Adrenal gland (tissue), 9 donors: ENCODE measurements at regions not wholly inside any gene's neighbourhood (a gene's known extent, or its start where the extent isn't known, plus 50 kb on each side); places are given as distances from the start of the nearest gene placed in this dataset.

Source experiments
- DNase-seq, 7 donors: peaks; one replicate each; pipeline ENCODE4 v3.0.0-alpha.2; 2019 to 2020
- H3K27ac ChIP-seq, 5 donors: fragments of 200-600 bp; sonication (generic) in 4 of 5; 1 replicate in 3 of 5; 2 replicates in 2 of 5; pipeline versions ENCODE4 v1.5.1 to v1.8.0; 2016 to 2020; ENCODE audit warnings: mild to moderate bottlenecking in 1 of 5
- H3K27me3 ChIP-seq: fragments of 200-600 bp; 2 replicates; pipeline ENCODE4 v1.8.0; 2021
- H3K36me3 ChIP-seq, 2 donors: fragments of 200-600 bp; replicated peaks in 1 of 2; 1 replicate in 1 of 2; 2 replicates in 1 of 2; pipeline versions ENCODE4 v1.5.1 to v1.8.0; 2018 to 2022
- H3K4me1 ChIP-seq, 2 donors: fragments of 200-600 bp; replicated peaks in 1 of 2; 1 replicate in 1 of 2; 2 replicates in 1 of 2; pipeline versions ENCODE4 v1.5.1 to v1.8.0; 2018 to 2021
- H3K4me3 ChIP-seq, 4 donors: fragments of 200-600 bp; sonication (generic) in 3 of 4; one replicate each; pipeline ENCODE4 v1.5.1; 2016 to 2018
- H3K9me3 ChIP-seq, 3 donors: fragments of 200-600 bp; sonication (generic) in 1 of 3; replicated peaks in 1 of 3; 1 replicate in 2 of 3; 2 replicates in 1 of 3; pipeline versions ENCODE4 v1.5.1 to v1.8.0; 2016 to 2021
- POLR2A ChIP-seq, 2 donors: fragments of 450-650 bp; IDR thresholded peaks; one replicate each; pipeline ENCODE4 v1.6.1; 2017; ENCODE audit warnings: antibody characterized with exemption in 2 of 2, mild to moderate bottlenecking in 2 of 2, moderate library complexity in 1 of 2
- WGBS, 4 donors: extraction: QIAGEN DNeasy Blood & Tissue Kit in 2 of 4; methylation state at CpG; one replicate each; pipeline versions ENCODE4 v1.1.5 to v1.1.7; 2013 to 2017; 5-methylcytosine and 5-hydroxymethylcytosine counted together
- intact Hi-C, 2 donors: fragments of 100-400 bp; cut with DNase I; formaldehyde crosslinking; loops; one replicate each; pipeline versions ENCODE4 v1.14.1 to v1.15.0; 2022 to 2023
- TF ChIP-seq, protein P1 (sequence below), 6 experiments: fragments of 450-650 bp in 4 of 6; fragments of 200-600 bp in 2 of 6; sonication (generic) in 1 of 6; IDR thresholded peaks; 1 replicate in 5 of 6; 2 replicates in 1 of 6; pipeline versions ENCODE4 v1.5.1 to v1.8.0; 2016 to 2021; ENCODE audit warnings: antibody characterized with exemption in 6 of 6, mild to moderate bottlenecking in 2 of 6, moderate library complexity in 1 of 6
- donor health status: healthy with polysubstance abuse.
- donor health status: Bipolar disorder and iron deficiency.
- donor health status: DM: yes; HTN: yes; CAD: no.
- donor health status: DM: no; HTN: no; CAD: no.
- donor health status: DM: no; HTN: no; CAD: no.

DNA sequence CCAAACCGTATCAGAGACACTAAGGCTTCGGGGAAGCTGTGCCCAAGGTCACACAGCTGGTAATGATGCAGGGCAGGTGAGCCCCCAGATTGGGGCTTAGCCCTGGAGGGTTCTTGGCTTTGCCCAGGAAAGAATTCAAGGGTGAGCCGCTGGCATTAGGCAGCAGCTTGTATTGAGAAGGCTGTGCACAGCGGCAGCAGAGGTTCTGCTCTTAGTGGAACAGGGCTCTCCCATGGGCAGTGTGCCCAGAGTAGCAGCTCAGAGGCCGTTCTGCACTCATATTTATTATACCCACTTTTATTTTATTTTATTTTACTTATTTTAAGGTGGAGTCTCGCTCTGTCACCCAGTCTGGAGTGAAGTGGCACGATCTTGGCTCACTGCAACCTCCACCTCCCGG is 85.8 kb upstream of the IER5L start:
- Histone ChIP-seq H3K27ac (no peak overlapping the region), H3K36me3 (no peaks in the 10 kb centered on the region), H3K27me3 (no peaks in the 10 kb centered on the region), H3K4me1 (peaks cover 4 to 9% of the 10 kb centered on the region in 2 donors), H3K4me3 (no peak overlapping the region), H3K9me3 (no peaks in the 10 kb centered on the region)
- TF ChIP-seq, protein P1, sequence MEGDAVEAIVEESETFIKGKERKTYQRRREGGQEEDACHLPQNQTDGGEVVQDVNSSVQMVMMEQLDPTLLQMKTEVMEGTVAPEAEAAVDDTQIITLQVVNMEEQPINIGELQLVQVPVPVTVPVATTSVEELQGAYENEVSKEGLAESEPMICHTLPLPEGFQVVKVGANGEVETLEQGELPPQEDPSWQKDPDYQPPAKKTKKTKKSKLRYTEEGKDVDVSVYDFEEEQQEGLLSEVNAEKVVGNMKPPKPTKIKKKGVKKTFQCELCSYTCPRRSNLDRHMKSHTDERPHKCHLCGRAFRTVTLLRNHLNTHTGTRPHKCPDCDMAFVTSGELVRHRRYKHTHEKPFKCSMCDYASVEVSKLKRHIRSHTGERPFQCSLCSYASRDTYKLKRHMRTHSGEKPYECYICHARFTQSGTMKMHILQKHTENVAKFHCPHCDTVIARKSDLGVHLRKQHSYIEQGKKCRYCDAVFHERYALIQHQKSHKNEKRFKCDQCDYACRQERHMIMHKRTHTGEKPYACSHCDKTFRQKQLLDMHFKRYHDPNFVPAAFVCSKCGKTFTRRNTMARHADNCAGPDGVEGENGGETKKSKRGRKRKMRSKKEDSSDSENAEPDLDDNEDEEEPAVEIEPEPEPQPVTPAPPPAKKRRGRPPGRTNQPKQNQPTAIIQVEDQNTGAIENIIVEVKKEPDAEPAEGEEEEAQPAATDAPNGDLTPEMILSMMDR (IDR thresholded peaks at IDR 0.05), result no peak
- TF ChIP-seq POLR2A (IDR thresholded peaks at IDR 0.05), result no peak
- DNase-seq, result peak in 3 of 7 donors; percentile 49 to 57 (median 56)
- WGBS, 4 donors, result 64 to 73% (median 68%) methylated on average over 8 of the region's 8 CpGs
- intact Hi-C loops, result no loop called here

DNA sequence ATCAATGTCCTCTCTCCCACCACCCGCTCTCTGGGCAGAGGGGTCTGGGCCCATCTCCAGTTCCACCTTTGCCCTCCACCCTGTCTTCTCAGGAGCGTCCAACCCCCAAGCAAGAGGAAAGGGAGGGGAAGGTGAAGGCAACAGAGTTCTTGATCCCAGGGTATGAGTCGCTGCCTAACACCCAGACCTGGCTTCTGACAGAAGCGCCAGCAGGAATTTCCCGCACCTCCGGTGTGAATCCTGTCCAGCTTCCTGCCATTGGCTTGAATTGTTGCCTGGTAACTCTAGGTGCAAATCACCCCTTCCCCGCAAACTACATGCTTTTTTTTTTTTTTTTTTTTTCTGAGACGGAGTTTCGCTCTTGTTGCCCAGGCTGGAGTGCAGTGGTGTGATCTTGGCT is 84.2 kb upstream of the IER5L start:
- TF ChIP-seq, protein P1 (IDR thresholded peaks at IDR 0.05), result no peak
- no peak for TF ChIP-seq POLR2A (IDR thresholded peaks at IDR 0.05)
- Histone ChIP-seq H3K27me3 (no peaks in the 10 kb centered on the region), H3K27ac (peak overlapping the region in 2 of 5 donors; percentile 9 to 48), H3K4me3 (no peak overlapping the region), H3K9me3 (no peaks in the 10 kb centered on the region), H3K36me3 (no peaks in the 10 kb centered on the region), H3K4me1 (peaks cover 7 to 17% of the 10 kb centered on the region in 2 donors)
- no peak for DNase-seq
- intact Hi-C loops, result no loop called here
- WGBS, 4 donors, result 78 to 92% (median 83%) methylated on average over 8 to 9 of the region's 9 CpGs

- no peaks in the 10 kb centered on the region for H3K9me3 ChIP-seq
- no peak overlapping the region for H3K4me3 ChIP-seq
- H3K4me1 ChIP-seq, result peaks cover 8 to 13% of the 10 kb centered on the region in 2 donors
- H3K36me3 ChIP-seq, result no peaks in the 10 kb centered on the region
- intact Hi-C loops, result no loop called here
- H3K27me3 ChIP-seq, result no peaks in the 10 kb centered on the region
- 84 to 91% (median 86%) methylated on average over 7 of the region's 7 CpGs for WGBS, 4 donors
- DNase-seq, result no peak
- no peak overlapping the region for H3K27ac ChIP-seq
- TF ChIP-seq POLR2A (IDR thresholded peaks at IDR 0.05), result no peak
- TF ChIP-seq, protein P1 (IDR thresholded peaks at IDR 0.05), result no peak
These were observed 81.3 kb upstream of the IER5L start for GRCh38 chr9:129259375-129259774.

GRCh38 chr9:129258823-129259301 is 80.8 kb upstream of the IER5L start:
- Histone ChIP-seq H3K9me3 (no peaks in the 10 kb centered on the region), H3K36me3 (no peaks in the 10 kb centered on the region), H3K27me3 (no peaks in the 10 kb centered on the region), H3K27ac (no peak overlapping the region), H3K4me3 (peak overlapping the region in 1 of 4 donors; percentile 49), H3K4me1 (peaks cover 13 to 18% of the 10 kb centered on the region in 2 donors)
- no peak for TF ChIP-seq POLR2A (IDR thresholded peaks at IDR 0.05)
- TF ChIP-seq, protein P1 (IDR thresholded peaks at IDR 0.05), result no peak
- intact Hi-C loops, result no loop called here
- DNase-seq, result no peak
- 13 to 23% (median 18%) methylated on average over 14 to 18 of the region's 18 CpGs for WGBS, 4 donors
